22Rv1 (cell line): ENCODE measurements at regions not wholly inside any gene's neighbourhood (a gene's known extent, or its start where the extent isn't known, plus 50 kb on each side); places are given as distances from the start of the nearest gene placed in this dataset.

Experiments used
- ZFX ChIP-seq: fragments of 450-650 bp; IDR thresholded peaks from 2 replicates; pipeline ENCODE4 v1.6.1; 2017; ENCODE audit warnings: antibody characterized with exemption, borderline replicate concordance
- TF ChIP-seq, protein P1 (sequence below): fragments of 450-650 bp; IDR thresholded peaks from 2 replicates; pipeline ENCODE4 v1.5.1; 2017; ENCODE audit warnings: mild to moderate bottlenecking

DNA sequence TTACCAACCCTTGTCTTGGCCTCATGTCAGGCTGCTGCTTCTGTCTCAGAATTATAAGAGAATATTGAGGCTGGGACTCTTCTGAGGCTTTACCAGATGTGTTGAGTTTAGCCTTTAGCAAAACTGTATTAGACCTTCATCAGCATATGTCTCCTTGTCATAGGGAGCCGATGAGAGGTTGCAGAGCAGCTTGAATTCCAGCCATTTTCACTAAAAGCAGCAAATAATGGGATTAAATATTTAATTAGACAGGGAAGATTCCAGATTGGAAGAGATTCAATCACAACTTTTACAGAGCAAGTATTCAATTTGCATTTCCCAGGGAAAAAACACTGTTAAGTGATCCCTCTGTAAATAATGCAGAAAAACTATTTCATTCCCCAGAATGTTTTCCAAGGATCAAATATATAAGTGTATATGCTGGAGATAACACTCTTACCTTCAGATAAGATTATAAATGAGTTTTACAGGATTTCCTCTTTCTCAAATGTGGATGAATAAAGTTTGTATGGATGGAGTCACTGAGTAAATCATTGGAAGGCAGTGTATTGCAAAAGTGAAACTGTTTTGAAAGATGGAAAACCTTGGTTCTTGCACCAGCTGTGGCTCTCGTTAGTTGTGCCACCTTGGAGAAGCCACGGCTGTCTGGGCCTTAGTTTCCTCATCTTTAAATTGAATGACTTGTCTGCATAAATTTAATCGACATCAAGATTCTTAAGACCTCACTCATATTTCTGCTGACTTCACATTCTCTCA is 466.4 kb upstream of the SGO1 start:
- TF ChIP-seq, protein P1, sequence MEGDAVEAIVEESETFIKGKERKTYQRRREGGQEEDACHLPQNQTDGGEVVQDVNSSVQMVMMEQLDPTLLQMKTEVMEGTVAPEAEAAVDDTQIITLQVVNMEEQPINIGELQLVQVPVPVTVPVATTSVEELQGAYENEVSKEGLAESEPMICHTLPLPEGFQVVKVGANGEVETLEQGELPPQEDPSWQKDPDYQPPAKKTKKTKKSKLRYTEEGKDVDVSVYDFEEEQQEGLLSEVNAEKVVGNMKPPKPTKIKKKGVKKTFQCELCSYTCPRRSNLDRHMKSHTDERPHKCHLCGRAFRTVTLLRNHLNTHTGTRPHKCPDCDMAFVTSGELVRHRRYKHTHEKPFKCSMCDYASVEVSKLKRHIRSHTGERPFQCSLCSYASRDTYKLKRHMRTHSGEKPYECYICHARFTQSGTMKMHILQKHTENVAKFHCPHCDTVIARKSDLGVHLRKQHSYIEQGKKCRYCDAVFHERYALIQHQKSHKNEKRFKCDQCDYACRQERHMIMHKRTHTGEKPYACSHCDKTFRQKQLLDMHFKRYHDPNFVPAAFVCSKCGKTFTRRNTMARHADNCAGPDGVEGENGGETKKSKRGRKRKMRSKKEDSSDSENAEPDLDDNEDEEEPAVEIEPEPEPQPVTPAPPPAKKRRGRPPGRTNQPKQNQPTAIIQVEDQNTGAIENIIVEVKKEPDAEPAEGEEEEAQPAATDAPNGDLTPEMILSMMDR: no peak
- no peak for TF ChIP-seq ZFX
